H54 (cell line): ENCODE measurements at regions not wholly inside any gene's neighbourhood (a gene's known extent, or its start where the extent isn't known, plus 50 kb on each side); places are given as distances from the start of the nearest gene placed in this dataset.

Experiments used
- DNase-seq: peaks from one replicate; pipeline ENCODE4 v3.0.0; 2011; ENCODE audit warnings: low spot score, mixed read lengths; ENCODE audit not compliant: insufficient read length
- FAIRE-seq: peaks from 3 replicates; lab custom pipeline; 2011; peaks lifted over from hg19 to GRCh38; lab: Jason Lieb, UNC
- POLR2A ChIP-seq: IDR thresholded peaks from 2 replicates; pipeline ENCODE4 v1.6.1; 2011; ENCODE audit warnings: low read depth, mild to moderate bottlenecking, low read length

DNA sequence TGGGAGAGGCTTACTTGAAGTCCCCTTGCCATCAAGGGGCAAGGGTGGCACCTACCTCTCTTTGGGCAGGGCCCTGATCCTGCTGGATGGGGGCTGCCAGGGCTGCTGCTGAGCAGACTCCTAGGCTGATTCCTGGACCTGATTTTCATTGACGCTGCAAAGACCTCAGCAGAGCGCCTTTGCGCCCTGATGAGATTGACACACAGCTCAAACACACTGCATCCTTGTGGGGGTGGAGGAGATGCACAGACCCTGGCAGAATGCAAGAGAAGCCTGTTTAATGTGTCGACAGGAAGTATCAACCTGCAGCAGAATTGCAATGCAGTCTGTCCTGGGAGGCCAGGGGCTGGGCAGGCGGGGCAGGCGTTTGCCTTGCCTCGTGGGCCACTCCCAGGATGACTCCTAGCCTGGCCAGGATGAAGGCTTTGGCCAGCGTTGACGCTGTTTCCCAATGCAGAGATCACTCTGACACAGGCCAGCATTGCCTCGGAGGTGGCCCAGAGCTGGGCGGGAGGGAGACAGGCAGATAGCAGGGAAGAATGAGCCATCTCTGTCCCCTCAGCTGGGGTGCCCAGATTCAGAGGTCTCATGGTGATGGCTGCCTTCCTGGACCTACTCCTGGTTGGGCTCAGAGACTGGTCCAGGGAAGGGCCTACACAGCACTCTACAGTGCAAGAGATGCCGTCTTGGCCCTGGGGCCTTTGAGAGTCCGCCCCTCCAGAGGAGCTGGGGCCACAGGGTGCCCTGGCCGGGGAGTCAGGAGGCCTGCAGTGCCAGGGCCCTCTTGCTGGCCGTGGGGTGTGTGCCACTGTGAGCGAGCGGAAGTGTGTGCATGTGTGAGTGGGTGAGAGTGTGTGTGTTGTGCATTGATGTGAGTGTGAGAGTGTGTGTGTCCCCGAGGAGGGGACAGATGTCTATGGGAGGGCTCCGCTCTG is 108.3 kb downstream of the KIF26A start:
- no peak for DNase-seq
- TF ChIP-seq POLR2A = no peak
- FAIRE-seq = no peak

DNA sequence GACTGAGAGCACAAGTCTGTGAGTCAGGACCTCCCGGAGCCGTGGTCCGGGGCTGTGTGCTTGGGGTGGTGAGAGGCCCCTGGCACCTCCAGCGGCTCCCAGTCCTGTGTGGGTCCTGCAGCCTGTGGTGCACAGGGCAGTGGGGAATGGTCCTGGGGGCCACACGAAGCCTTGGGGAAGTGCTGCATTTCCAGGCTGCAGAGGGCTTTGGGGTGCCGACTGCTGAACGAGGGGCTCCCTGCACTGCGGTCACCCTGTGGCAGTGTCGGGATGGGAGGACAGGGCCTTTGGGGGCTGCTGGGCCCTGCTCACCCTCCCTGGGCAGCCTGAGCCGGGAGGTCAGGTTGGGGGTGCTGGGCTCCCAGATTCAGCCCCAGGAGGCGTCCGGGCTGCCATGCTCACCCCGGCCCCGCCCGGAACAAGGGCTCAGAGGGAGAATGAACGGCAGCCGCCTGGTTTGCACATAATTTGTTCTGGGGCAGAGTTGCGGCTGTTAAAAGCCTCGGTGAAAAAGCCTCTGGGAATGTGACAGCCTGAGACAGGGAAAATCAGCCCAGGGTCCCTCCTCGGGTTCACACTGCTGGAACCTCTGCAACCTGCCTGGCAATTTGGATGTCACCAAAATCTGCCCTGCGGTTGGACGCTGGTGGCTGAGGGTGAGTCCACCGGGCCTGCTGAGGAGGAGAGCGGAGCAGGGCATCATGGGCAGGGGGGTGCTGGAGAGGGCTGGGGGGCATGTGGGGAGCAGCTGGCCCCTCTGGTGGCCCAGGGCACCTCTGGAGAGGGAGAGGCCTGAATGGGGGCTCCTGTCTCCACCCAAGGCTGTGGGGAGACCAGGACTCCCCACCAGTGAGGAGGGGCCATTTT is 109.2 kb downstream of the KIF26A start:
- FAIRE-seq (no peak), DNase-seq (no peak)
- no peak for TF ChIP-seq POLR2A

- no peak for FAIRE-seq
- no peak for TF ChIP-seq POLR2A
- DNase-seq = no peak
These were observed 110.0 kb downstream of the KIF26A start for GRCh38 chr14:104248203-104249055.

- FAIRE-seq (no peak), DNase-seq (no peak)
- no peak for TF ChIP-seq POLR2A
These were observed 110.7 kb downstream of the KIF26A start for GRCh38 chr14:104249089-104249488.

DNA sequence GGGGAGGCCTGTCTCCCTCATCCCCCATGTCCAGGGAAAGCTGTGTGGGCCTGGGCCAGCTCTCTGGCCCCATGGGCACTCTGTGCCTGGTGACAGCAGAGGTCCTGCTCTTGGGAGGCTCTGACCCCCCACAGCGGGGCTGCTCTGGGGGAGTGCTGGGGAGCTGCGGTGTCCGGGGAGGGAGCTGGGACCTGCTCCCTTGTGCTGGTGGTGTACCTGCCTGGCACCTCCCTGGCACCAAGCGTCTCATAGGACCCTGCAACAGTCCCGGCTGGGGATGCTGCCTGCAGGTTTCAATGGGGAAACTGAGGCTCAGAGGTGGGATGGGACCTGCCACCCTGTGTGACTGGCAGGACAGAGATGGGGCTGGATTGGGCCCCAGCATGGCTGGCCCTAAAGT is 111.3 kb downstream of the KIF26A start:
- no peak for TF ChIP-seq POLR2A
- FAIRE-seq (no peak), DNase-seq (no peak)

DNA sequence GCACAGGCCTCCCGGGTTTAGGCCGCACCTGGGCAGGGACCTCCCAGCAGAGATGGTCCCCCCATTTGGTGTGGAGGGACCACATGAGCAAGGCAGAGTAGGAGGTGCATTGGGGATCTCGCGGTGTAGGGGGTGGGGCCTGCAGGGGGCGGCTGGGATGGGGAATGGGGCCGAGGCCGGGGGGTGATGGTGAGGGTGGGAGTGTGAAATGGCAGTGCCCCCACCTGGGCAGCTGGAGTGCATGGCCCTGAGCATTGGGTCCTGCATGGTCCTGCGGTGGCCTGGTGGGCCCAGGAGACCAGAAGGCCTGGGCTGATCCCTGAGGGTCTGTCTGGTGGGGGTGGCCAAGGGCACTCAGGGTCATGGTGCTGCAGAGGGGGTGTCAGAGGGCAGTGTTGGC is 111.8 kb downstream of the KIF26A start:
- no peak for TF ChIP-seq POLR2A
- DNase-seq (no peak), FAIRE-seq (no peak)

DNA sequence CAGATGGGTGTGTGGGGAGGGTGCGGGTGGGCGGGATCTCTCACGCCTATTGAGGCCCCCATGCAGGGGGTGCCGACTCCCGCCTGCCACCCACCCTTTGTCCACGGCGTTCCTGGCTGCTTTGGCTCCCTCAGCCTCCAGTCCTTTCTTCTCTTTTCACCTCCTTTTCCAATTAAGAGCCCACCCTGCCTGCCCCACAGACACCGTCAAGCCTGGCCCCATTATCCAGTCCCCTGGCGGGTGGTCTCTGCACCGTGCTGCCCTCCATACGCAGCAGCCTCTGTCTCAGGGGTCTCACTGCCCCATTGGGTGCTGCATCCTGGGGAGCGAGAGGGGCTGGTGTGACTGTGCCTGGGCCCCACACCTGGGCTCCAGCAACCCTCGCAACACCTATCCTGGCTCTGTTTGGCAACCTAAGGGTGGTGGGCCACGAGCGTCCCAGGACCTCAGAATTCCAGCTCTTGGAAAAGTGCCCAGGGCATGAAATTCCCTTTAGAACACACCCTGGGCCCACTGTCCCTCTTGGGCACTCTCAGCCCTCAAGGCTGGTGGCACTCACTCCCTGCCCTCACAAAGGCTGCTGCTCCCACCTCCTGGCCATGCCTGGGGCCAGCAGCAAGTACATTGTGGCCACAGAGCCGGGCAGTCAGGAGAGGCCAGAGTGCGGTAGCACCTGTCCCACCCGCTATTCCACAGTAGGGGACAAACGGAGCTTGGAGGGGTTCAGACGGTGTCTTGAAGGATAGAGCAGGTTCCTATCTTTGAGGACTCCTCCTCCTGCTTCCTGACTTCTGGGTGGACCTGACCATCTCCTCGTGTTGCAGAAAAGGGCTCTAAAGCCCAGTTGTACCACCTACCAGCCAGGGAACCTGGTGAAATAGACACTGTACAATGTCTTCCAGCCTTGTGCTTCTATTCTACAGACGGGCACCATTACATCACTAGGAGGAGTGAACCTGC is 114.1 kb downstream of the KIF26A start:
- FAIRE-seq (no peak), DNase-seq (no peak)
- no peak for TF ChIP-seq POLR2A

DNA sequence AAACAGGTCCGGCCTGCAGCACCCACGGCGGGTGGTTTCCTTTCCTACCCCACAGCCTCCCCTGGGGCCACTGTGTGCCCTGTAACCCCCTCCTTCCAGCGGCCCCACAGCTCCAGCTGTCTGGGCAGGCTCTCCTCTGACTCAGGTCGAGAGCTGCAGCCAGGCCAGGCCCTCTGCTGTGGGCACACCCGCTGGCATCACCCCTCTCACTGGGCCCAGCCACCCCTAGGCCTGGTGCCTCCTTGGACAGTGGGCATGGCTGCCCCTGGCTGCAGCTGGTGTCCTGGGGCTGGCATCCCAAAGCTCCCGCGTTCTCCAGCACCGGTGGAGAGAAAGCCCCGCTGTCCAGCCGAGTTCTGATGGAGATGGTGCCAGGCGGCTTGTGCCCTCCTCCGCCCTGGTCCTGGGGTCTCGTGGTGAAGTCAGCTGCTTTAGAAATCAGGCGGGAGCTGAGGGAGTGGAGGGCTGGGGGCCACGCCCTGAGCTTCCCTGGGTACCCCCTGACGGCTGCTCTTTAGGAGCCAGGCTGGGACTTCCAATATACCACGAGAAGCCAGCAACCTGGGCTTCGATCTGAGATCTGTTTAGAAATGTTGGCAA is 114.9 kb downstream of the KIF26A start:
- FAIRE-seq = no peak
- no peak for DNase-seq
- TF ChIP-seq POLR2A = no peak

DNA sequence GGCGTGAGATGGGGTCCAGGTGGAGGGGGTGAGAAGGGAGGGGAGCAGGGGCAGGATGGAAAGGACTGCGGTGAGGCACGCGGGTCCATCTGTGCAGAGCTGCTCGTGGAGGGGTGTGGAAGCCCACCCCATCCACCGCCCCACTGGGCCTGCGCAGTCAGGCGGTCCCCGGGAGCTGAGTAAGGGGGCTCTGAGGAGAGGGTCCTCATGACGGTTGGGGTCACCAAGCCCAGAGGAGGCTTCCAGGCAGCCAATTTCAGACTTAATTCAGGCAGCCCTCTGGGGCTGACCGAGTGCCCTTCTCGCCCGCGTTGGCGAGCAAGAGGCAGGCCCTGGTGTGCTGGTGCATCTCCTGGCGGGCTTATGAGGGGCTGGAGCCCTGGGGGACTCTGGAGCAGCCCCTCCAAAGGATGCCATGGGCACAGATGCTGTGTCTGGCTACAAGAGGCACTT is 115.5 kb downstream of the KIF26A start:
- TF ChIP-seq POLR2A = no peak
- no peak for DNase-seq
- FAIRE-seq = no peak

- no peak for DNase-seq
- TF ChIP-seq POLR2A = no peak
- FAIRE-seq = no peak
These were observed 116.5 kb downstream of the KIF26A start for GRCh38 chr14:104254735-104255400.

DNA sequence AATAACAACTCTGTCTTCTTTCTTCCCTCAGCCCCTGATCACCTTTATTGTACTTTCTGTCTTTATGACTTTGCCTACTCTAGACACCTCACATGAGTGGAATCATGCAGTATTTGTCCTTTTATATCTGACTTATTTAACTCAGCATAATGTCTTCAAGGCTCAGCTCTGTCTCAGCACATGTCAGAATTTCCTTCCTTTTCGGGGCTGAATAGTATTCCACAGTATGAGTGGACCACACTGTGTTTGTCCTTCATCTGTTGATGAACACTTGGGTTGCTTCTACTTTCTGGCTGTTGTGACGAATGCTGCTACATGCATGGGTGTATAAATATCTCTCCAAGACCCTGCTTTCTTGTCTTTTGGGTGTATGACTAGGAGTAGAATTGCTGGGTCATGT is 117.6 kb downstream of the KIF26A start:
- no peak for FAIRE-seq
- no peak for DNase-seq
- no peak for TF ChIP-seq POLR2A
